VCaP (cell line): ENCODE measurements at regions not wholly inside any gene's neighbourhood (a gene's known extent, or its start where the extent isn't known, plus 50 kb on each side); places are given as distances from the start of the nearest gene placed in this dataset.

Source experiments
- H3K27ac ChIP-seq: fragments of 450-650 bp; 2 replicates; pipeline ENCODE4 v1.5.1; 2017
- CTCF ChIP-seq: fragments of 450-650 bp; conservative IDR thresholded peaks from 2 replicates; pipeline ENCODE4 v1.5.1; 2017; ENCODE audit warnings: mild to moderate bottlenecking, moderate library complexity

DNA sequence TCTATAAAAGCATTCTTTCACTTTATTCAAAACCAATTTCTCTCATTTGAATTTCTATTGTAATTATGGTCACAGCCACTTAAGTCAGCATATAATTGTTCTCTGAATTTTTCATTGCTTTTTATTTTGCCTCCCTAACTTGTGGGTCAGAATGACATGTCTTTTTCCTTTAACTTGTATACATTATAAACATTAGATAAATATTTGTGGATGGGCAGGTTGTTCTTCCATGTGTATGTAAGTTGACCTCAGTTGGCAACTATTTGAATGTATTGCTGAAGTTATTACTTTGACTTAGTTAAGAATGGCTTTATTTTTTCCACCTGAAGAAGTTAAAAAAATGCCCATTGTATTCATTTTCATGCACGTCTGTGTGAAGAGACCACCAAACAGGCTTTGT is 83.0 kb upstream of the MAP3K7 start:
- H3K27ac ChIP-seq: no peak overlapping the region
- TF ChIP-seq CTCF: no peak

DNA sequence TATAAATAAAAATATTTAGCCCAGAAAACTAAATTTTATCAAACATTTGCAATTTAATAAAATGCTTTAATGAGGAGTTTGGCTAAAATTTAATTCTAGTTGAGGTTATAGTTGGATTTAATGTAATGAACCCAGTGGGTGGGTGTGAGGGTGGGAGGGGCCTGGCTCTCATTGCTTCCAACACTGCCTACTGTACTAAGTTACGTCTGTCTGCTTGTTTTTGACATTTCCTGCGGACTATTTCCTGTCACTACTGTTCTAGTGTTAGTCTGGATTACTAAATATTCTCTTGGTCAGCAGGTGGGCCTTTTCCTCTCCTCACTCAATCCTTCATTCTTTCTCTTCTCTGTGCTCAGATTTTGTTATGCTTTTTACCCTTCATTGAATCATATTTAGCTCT is 82.5 kb upstream of the MAP3K7 start:
- TF ChIP-seq CTCF: no peak
- H3K27ac ChIP-seq: no peak overlapping the region

DNA sequence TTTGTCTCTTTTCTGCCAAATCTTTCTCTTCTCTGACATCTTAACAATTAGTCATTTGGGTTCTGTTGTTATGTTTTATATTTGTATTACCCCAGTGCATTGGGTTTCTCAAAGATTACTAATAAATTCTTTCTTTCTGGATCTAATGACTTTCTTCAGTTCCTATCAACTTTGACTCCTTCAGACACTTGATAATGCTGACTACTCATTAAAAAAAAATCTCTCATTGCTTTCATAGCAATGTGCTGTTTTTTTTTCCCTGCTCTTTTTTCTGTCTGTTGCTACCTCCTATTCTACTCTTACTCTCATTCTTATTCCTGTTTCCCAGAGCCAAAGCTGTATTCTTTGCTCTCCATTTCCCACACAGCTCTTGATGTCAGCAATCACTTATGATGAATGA is 81.3 kb upstream of the MAP3K7 start:
- TF ChIP-seq CTCF: no peak
- no peak overlapping the region for H3K27ac ChIP-seq

- no peak for TF ChIP-seq CTCF
- no peak overlapping the region for H3K27ac ChIP-seq
Observed at GRCh38 chr6:90663873-90664272, 77.0 kb upstream of the MAP3K7 start.

GRCh38 chr6:90663106-90663505 is 76.2 kb upstream of the MAP3K7 start:
- no peak for TF ChIP-seq CTCF
- H3K27ac ChIP-seq: no peak overlapping the region

DNA sequence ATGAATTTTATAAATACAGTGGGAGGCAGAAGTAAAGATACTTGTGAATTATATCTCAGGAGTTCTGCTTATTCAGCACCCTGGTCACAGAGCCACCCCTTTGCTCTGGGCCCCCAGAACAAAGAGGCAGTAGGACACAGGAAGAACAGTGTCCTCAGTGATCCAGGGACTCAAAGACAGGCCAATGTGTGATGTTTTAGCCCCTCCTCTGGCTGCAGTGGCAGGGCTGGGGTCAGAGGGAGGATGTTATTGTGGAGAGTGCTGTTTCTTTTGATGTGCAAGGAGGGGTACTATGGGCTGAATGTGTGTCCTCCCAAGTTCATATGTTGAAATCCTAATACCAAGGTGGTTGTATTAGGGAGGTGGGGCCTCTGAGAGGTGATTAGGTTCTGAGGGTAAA is 74.1 kb upstream of the MAP3K7 start:
- TF ChIP-seq CTCF: no peak
- no peak overlapping the region for H3K27ac ChIP-seq

DNA sequence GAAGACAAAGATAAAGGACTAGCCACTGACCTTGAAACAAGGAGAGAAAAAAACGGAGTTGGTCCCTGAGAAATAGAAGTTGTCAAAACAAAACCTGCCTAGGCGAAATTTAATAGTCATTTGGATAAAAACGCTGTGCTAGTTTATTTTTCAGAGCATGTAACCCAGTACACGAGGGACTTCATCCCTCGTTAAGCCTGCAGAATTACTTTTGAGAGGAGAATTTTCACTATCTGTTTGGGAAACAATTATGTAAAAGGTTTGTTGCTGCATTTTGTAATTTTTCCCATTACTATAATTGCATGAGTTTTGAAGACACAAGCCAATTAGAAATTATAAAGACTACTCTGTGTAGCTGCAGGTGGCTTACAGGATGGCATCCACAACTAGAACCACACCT is 71.6 kb upstream of the MAP3K7 start:
- H3K27ac ChIP-seq: no peak overlapping the region
- no peak for TF ChIP-seq CTCF

DNA sequence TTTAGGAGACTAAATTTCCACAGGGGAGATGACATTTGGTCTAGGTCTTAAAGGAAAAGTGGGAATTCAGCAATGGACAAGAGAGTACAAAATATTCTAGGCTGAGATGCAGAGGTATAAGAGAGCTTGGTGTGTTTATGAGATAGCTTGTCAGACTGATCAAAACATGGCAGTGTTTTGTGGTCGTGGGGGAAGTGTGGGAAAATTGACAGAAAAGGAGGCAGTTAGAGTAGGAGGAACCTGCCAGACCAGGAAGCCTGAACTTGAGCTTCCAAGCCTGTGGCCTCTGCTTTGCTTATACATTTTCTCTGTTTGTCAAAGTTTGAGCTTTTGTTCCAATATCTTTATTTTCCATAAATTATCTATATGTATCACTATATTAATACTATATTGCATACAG is 69.5 kb upstream of the MAP3K7 start:
- TF ChIP-seq CTCF: no peak
- H3K27ac ChIP-seq: no peak overlapping the region
